Large intestine (tissue), 3 donors: ENCODE measurements at regions not wholly inside any gene's neighbourhood (a gene's known extent, or its start where the extent isn't known, plus 50 kb on each side); places are given as distances from the start of the nearest gene placed in this dataset.

Source experiments
- DNase-seq, 2 donors: peaks; one replicate each; pipeline versions ENCODE4 v3.0.0 to v3.0.0-alpha.2; 2013
- H3K27ac ChIP-seq: one replicate; pipeline ENCODE4 v1.5.1; 2013; ENCODE audit warnings: low read length
- H3K27me3 ChIP-seq: 2 replicates; pipeline ENCODE4 v1.6.1; 2013; ENCODE audit warnings: low read length; ENCODE audit not compliant: control insufficient read depth, insufficient read depth
- H3K36me3 ChIP-seq: 2 replicates; pipeline ENCODE4 v1.6.1; 2013; ENCODE audit warnings: low read length; ENCODE audit not compliant: control insufficient read depth, insufficient read depth
- H3K4me1 ChIP-seq: one replicate; pipeline ENCODE4 v1.6.1; 2013; ENCODE audit warnings: low read length; ENCODE audit not compliant: control insufficient read depth, insufficient read depth
- H3K4me3 ChIP-seq: one replicate; pipeline ENCODE4 v1.5.1; 2013; ENCODE audit warnings: low read length
- H3K9me3 ChIP-seq: one replicate; pipeline ENCODE4 v1.6.1; 2013; ENCODE audit warnings: mild to moderate bottlenecking, low read depth, low read length, moderate library complexity; ENCODE audit not compliant: control insufficient read depth
- WGBS: methylation state at CpG from one replicate; pipeline ENCODE4 v1.1.5; 2013; ENCODE audit warnings: low lambda C conversion rate; ENCODE audit not compliant: insufficient coverage; 5-methylcytosine and 5-hydroxymethylcytosine counted together

- H3K36me3 ChIP-seq = no peaks in the 10 kb centered on the region
- DNase-seq = no peak
- WGBS = no CpG with 5 or more reads among the region's 4 CpGs
- no peaks in the 10 kb centered on the region for H3K4me1 ChIP-seq
- H3K27me3 ChIP-seq = no peaks in the 10 kb centered on the region
- H3K27ac ChIP-seq = no peak overlapping the region
- H3K9me3 ChIP-seq = peaks cover 3% of the 10 kb centered on the region
- H3K4me3 ChIP-seq = no peak overlapping the region
Measured at GRCh38 chr4:3353752-3354454, 61.1 kb downstream of the RGS12 start.

GRCh38 chr4:3354455-3354811, 61.6 kb downstream of the RGS12 start:
- 50% methylated on average over 2 of the region's 4 CpGs for WGBS
- H3K4me3 ChIP-seq = no peak overlapping the region
- H3K36me3 ChIP-seq = no peaks in the 10 kb centered on the region
- H3K27ac ChIP-seq = no peak overlapping the region
- no peaks in the 10 kb centered on the region for H3K4me1 ChIP-seq
- peaks cover 3% of the 10 kb centered on the region for H3K9me3 ChIP-seq
- no peak for DNase-seq
- no peaks in the 10 kb centered on the region for H3K27me3 ChIP-seq

- Histone ChIP-seq H3K36me3 (no peaks in the 10 kb centered on the region), H3K27me3 (no peaks in the 10 kb centered on the region), H3K4me3 (no peak overlapping the region), H3K27ac (no peak overlapping the region), H3K9me3 (peaks cover 3% of the 10 kb centered on the region), H3K4me1 (no peaks in the 10 kb centered on the region)
- 100% methylated on average over 2 of the region's 8 CpGs for WGBS
- no peak for DNase-seq
Measured at GRCh38 chr4:3355266-3355748, 62.5 kb downstream of the RGS12 start.

- no CpG with 5 or more reads among the region's 1 CpG for WGBS
- Histone ChIP-seq H3K27ac (no peak overlapping the region), H3K9me3 (no peaks in the 10 kb centered on the region), H3K27me3 (no peaks in the 10 kb centered on the region), H3K36me3 (no peaks in the 10 kb centered on the region), H3K4me1 (no peaks in the 10 kb centered on the region), H3K4me3 (no peak overlapping the region)
- DNase-seq = no peak
Measured at GRCh38 chr4:3358656-3359055, 65.8 kb downstream of the RGS12 start.

GRCh38 chr4:3360777-3361176, 68.0 kb downstream of the RGS12 start:
- Histone ChIP-seq H3K4me1 (no peaks in the 10 kb centered on the region), H3K27me3 (no peaks in the 10 kb centered on the region), H3K4me3 (no peak overlapping the region), H3K36me3 (no peaks in the 10 kb centered on the region), H3K27ac (no peak overlapping the region), H3K9me3 (no peaks in the 10 kb centered on the region)
- DNase-seq = no peak
- no CpG with 5 or more reads among the region's 8 CpGs for WGBS

GRCh38 chr4:3361406-3361805, 68.6 kb downstream of the RGS12 start:
- no peak for DNase-seq
- no peaks in the 10 kb centered on the region for H3K9me3 ChIP-seq
- WGBS = no CpG with 5 or more reads among the region's 12 CpGs
- H3K4me1 ChIP-seq = no peaks in the 10 kb centered on the region
- H3K27ac ChIP-seq = no peak overlapping the region
- no peaks in the 10 kb centered on the region for H3K36me3 ChIP-seq
- no peak overlapping the region for H3K4me3 ChIP-seq
- H3K27me3 ChIP-seq = no peaks in the 10 kb centered on the region

GRCh38 chr4:3361896-3362295, 69.1 kb downstream of the RGS12 start:
- H3K4me3 ChIP-seq = no peak overlapping the region

GRCh38 chr4:3362431-3363287, 69.8 kb downstream of the RGS12 start:
- WGBS = 92% methylated on average over 4 of the region's 19 CpGs
- no peak overlapping the region for H3K27ac ChIP-seq
- no peak overlapping the region for H3K4me3 ChIP-seq
- no peak for DNase-seq
- no peaks in the 10 kb centered on the region for H3K27me3 ChIP-seq
- H3K4me1 ChIP-seq = peaks cover 3% of the 10 kb centered on the region
- H3K36me3 ChIP-seq = no peaks in the 10 kb centered on the region
- no peaks in the 10 kb centered on the region for H3K9me3 ChIP-seq

More at GRCh38 chr4:3361896-3362295, 69.1 kb downstream of the RGS12 start:
- 100% methylated on average over 2 of the region's 12 CpGs for WGBS
- Histone ChIP-seq H3K27me3 (no peaks in the 10 kb centered on the region), H3K9me3 (no peaks in the 10 kb centered on the region), H3K4me1 (peaks cover under 1% of the 10 kb centered on the region), H3K36me3 (no peaks in the 10 kb centered on the region), H3K27ac (no peak overlapping the region)
- no peak for DNase-seq

- no peaks in the 10 kb centered on the region for H3K9me3 ChIP-seq
- no peak overlapping the region for H3K27ac ChIP-seq
- H3K36me3 ChIP-seq = no peaks in the 10 kb centered on the region
- no peaks in the 10 kb centered on the region for H3K27me3 ChIP-seq
- H3K4me3 ChIP-seq = no peak overlapping the region
- no peak for DNase-seq
- peaks cover 3% of the 10 kb centered on the region for H3K4me1 ChIP-seq
- WGBS = no CpG with 5 or more reads among the region's 30 CpGs
Measured at GRCh38 chr4:3363411-3364141, 70.8 kb downstream of the RGS12 start.

GRCh38 chr4:3364199-3364598, 71.4 kb downstream of the RGS12 start:
- DNase-seq = no peak
- Histone ChIP-seq H3K27me3 (no peaks in the 10 kb centered on the region), H3K36me3 (no peaks in the 10 kb centered on the region), H3K9me3 (no peaks in the 10 kb centered on the region), H3K4me3 (no peak overlapping the region), H3K4me1 (peaks cover 3% of the 10 kb centered on the region), H3K27ac (no peak overlapping the region)
- no CpG with 5 or more reads among the region's 17 CpGs for WGBS
